ENCODE measurements at regions not wholly inside any gene's neighbourhood (a gene's known extent, or its start where the extent isn't known, plus 50 kb on each side); places are given as distances from the start of the nearest gene placed in this dataset.

- H3K27ac Mint-ChIP-seq: no peak overlapping the region
- peaks cover 12% of the 10 kb centered on the region for H3K4me1 Mint-ChIP-seq
- H3K36me3 Mint-ChIP-seq: peaks cover 1% of the 10 kb centered on the region
- no peak overlapping the region for H3K4me3 Mint-ChIP-seq
- no peaks in the 10 kb centered on the region for H3K9me3 Mint-ChIP-seq (ENCODE audit: low read depth)
- H3K27me3 Mint-ChIP-seq: peaks cover 24% of the 10 kb centered on the region
- CTCF ChIA-PET: no interaction called here
- DNase-seq (no peak), ATAC-seq (no peak)
These were observed 131.5 kb upstream of the JCAD start for GRCh38 chr10:30190577-30191552.

DNA sequence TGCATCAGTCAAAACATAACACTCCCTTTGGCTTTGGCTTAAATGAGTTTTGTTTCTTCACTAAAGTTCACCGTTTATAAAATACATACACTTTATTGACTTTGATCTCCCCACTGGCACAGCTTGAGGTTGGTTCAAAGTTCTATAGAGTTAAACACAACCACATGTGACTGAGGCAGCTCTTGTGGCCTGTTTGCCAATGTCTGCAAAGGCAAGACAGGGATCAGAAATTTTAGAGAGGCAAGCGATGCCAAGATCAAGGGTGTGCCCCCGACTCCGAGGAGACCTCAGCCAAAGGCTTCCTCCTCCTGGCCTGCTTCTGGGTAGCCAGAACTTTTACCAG is 129.8 kb upstream of the JCAD start:
- CTCF ChIA-PET: interaction anchor here (1.4 kb wide), 1 partner anchor 187 kb away, joined by 4 read pairs; no protein-coding TSS in a partner anchor
- no peak overlapping the region for H3K27ac Mint-ChIP-seq
- H3K9me3 Mint-ChIP-seq (ENCODE audit: low read depth): no peaks in the 10 kb centered on the region
- peaks cover 1% of the 10 kb centered on the region for H3K36me3 Mint-ChIP-seq
- no peak overlapping the region for H3K4me3 Mint-ChIP-seq
- peaks cover 19% of the 10 kb centered on the region for H3K27me3 Mint-ChIP-seq
- ATAC-seq (no peak), DNase-seq (no peak)
- peaks cover 12% of the 10 kb centered on the region for H3K4me1 Mint-ChIP-seq

GRCh38 chr10:30188556-30189237 is 129.3 kb upstream of the JCAD start:
- Mint-ChIP-seq H3K27ac (no peak overlapping the region), H3K27me3 (peaks cover 19% of the 10 kb centered on the region), H3K9me3 (ENCODE audit: low read depth) (no peaks in the 10 kb centered on the region), H3K4me3 (no peak overlapping the region), H3K36me3 (peaks cover 1% of the 10 kb centered on the region), H3K4me1 (peaks cover 12% of the 10 kb centered on the region)
- DNase-seq (no peak), ATAC-seq (no peak)
- CTCF ChIA-PET: interaction anchor here (1.4 kb wide), 1 partner anchor 186 kb away, joined by 4 read pairs; no protein-coding TSS in a partner anchor

DNA sequence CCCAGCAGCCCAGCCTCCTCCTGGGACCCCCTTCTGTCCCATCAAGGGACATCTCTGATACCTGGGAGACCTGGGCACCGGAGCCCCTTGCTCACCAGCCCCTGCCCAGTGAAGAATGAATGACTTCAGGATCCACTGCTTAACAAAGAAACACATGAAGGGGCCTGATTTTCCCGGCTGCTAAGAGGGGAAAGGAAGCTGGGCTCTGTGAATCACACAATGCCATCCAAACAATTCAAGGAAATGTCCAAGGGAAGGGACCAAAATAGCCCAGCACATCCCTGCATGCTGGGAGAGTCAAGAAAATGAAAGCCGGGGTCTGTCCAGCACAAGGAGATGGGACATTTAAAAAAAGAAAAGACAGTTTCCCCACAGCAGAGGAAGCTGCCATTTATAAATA is 128.7 kb upstream of the JCAD start:
- no peaks in the 10 kb centered on the region for H3K36me3 Mint-ChIP-seq
- CTCF ChIA-PET: interaction anchor here (1.4 kb wide), 1 partner anchor 186 kb away, joined by 4 read pairs; no protein-coding TSS in a partner anchor

GRCh38 chr10:30187010-30187409 is 127.6 kb upstream of the JCAD start:
- no peak for DNase-seq
- CTCF ChIA-PET: interaction anchor here (1.1 kb wide), 1 partner anchor 188 kb away, joined by 3 read pairs; no protein-coding TSS in a partner anchor
- Mint-ChIP-seq H3K27ac (no peak overlapping the region), H3K4me3 (no peak overlapping the region), H3K36me3 (no peaks in the 10 kb centered on the region), H3K4me1 (no peaks in the 10 kb centered on the region), H3K27me3 (peaks cover 19% of the 10 kb centered on the region), H3K9me3 (ENCODE audit: low read depth) (no peaks in the 10 kb centered on the region)
- ATAC-seq: no peak

More for the DNA sequence above, 128.7 kb upstream of the JCAD start:
- no peak for ATAC-seq
- Mint-ChIP-seq H3K27me3 (peaks cover 19% of the 10 kb centered on the region), H3K9me3 (ENCODE audit: low read depth) (no peaks in the 10 kb centered on the region), H3K4me3 (no peak overlapping the region), H3K4me1 (peaks cover 6% of the 10 kb centered on the region), H3K27ac (no peak overlapping the region)
- no peak for DNase-seq

- Mint-ChIP-seq H3K4me3 (no peak overlapping the region), H3K27me3 (peaks cover 19% of the 10 kb centered on the region), H3K4me1 (no peaks in the 10 kb centered on the region), H3K27ac (no peak overlapping the region), H3K36me3 (no peaks in the 10 kb centered on the region), H3K9me3 (ENCODE audit: low read depth) (no peaks in the 10 kb centered on the region)
- DNase-seq (no peak), ATAC-seq (no peak)
- CTCF ChIA-PET: interaction anchor here (1.1 kb wide), 1 partner anchor 188 kb away, joined by 3 read pairs; no protein-coding TSS in a partner anchor
These were observed 127.0 kb upstream of the JCAD start for GRCh38 chr10:30186371-30186875.

GRCh38 chr10:30185916-30186315 is 126.5 kb upstream of the JCAD start:
- Mint-ChIP-seq H3K4me3 (no peak overlapping the region), H3K9me3 (ENCODE audit: low read depth) (no peaks in the 10 kb centered on the region), H3K36me3 (no peaks in the 10 kb centered on the region), H3K27me3 (peaks cover 19% of the 10 kb centered on the region), H3K4me1 (no peaks in the 10 kb centered on the region), H3K27ac (no peak overlapping the region)
- DNase-seq: no peak
- CTCF ChIA-PET: interaction anchor here (0.9 to 1.1 kb wide), 2 partner anchors 56 to 187 kb away, joined by 3 read pairs; no protein-coding TSS in a partner anchor
- no peak for ATAC-seq

DNA sequence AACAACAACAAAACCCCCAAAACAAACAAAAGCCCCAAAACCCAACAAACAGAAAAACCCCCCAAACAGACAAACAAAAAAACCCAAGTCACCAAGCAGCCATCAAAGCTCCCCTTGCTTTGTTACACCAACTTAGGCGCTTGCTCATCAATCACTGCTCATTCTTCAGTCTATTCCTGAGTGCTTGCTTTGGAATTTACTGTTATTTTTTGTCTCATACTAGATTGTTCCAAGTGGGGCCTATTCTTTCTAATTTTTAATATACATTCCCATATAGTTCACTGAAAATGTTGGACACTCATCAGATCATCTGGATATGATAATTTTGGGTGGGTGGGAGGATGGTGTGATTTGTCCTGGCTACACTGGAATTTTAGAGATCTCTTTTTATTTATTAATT is 126.0 kb upstream of the JCAD start:
- ATAC-seq (no peak), DNase-seq (no peak)
- CTCF ChIA-PET: interaction anchor here (0.9 kb wide), 1 partner anchor 56 kb away, joined by 3 read pairs; no protein-coding TSS in a partner anchor
- no peak overlapping the region for H3K4me3 Mint-ChIP-seq
- peaks cover 19% of the 10 kb centered on the region for H3K27me3 Mint-ChIP-seq
- H3K9me3 Mint-ChIP-seq (ENCODE audit: low read depth): no peaks in the 10 kb centered on the region
- H3K4me1 Mint-ChIP-seq: no peaks in the 10 kb centered on the region
- no peak overlapping the region for H3K27ac Mint-ChIP-seq
- no peaks in the 10 kb centered on the region for H3K36me3 Mint-ChIP-seq

DNA sequence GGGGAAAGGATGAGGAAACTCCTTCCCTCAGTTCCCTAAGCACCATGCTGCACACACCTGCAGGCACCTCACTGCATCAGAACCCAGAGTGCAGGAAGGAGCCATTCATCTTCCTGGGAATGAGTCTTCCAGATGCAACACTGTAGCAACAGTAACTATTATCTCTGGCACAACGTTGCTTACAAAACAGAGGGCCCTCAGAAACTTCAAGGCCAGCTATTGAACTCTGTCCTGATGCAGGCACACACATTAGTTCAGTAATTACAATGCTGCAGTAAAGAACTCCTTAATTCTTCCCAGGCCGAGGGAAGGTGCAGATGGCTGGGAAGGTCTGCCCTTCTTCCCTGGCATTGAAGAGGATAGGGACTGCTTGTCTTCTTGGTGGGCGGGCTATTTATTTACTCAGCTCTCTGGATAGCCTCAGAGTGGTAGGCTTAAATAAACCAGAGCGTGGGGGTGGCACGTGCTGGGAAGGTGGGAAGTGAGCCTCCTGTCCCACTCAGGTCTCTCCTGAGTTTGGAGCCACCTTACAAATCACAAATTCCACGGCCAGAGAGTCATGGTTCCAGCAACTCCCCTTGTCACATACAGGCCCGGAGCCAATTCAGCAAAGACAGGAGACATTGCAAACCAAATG is 125.1 kb upstream of the JCAD start:
- Mint-ChIP-seq H3K4me1 (no peaks in the 10 kb centered on the region), H3K36me3 (no peaks in the 10 kb centered on the region), H3K4me3 (no peak overlapping the region), H3K27me3 (peaks cover 23% of the 10 kb centered on the region), H3K27ac (no peak overlapping the region), H3K9me3 (ENCODE audit: low read depth) (no peaks in the 10 kb centered on the region)
- CTCF ChIA-PET: no interaction called here
- no peak for ATAC-seq
- no peak for DNase-seq

DNA sequence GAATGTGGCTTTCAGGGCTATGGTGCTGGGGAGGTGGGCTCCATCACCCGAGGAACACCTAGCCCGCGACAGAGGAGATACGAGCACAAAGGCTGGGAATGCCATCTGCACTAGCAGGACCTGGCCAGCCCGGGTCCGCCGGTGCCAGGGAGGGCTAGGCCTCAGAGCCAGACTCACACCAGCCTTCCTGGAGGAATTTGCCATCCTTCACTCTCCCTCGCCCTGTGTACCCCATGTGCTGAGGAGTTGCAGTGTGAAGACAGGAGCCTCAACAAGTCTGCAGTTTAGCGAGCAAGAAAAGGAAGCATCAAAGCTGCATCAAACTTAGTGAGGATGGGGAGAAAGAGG is 123.6 kb upstream of the JCAD start:
- Mint-ChIP-seq H3K9me3 (ENCODE audit: low read depth) (no peaks in the 10 kb centered on the region), H3K27me3 (peaks cover 24% of the 10 kb centered on the region), H3K4me1 (no peaks in the 10 kb centered on the region), H3K36me3 (no peaks in the 10 kb centered on the region), H3K4me3 (no peak overlapping the region), H3K27ac (no peak overlapping the region)
- ATAC-seq (no peak), DNase-seq (no peak)
- CTCF ChIA-PET: no interaction called here

- DNase-seq (no peak), ATAC-seq (no peak)
- CTCF ChIA-PET: no interaction called here
- Mint-ChIP-seq H3K27me3 (peaks cover 21% of the 10 kb centered on the region), H3K9me3 (ENCODE audit: low read depth) (no peaks in the 10 kb centered on the region), H3K4me1 (no peaks in the 10 kb centered on the region), H3K27ac (no peak overlapping the region), H3K36me3 (no peaks in the 10 kb centered on the region), H3K4me3 (no peak overlapping the region)
These were observed 123.0 kb upstream of the JCAD start for GRCh38 chr10:30182191-30183054.

- DNase-seq (no peak), ATAC-seq (no peak)
- H3K4me3 Mint-ChIP-seq: no peak overlapping the region
- H3K27me3 Mint-ChIP-seq: peaks cover 24% of the 10 kb centered on the region
- H3K4me1 Mint-ChIP-seq: no peaks in the 10 kb centered on the region
- CTCF ChIA-PET: interaction anchor here (0.6 kb wide), 1 partner anchor 47 kb away, joined by 4 read pairs; no protein-coding TSS in a partner anchor
- H3K36me3 Mint-ChIP-seq: no peaks in the 10 kb centered on the region
- H3K9me3 Mint-ChIP-seq (ENCODE audit: low read depth): no peaks in the 10 kb centered on the region
- no peak overlapping the region for H3K27ac Mint-ChIP-seq
These were observed 119.1 kb upstream of the JCAD start for GRCh38 chr10:30178356-30178964.

All from activated CD8-positive, alpha-beta memory T cell treated with anti-CD3 and anti-CD28 coated beads, Interleukin-2, amount 10 ng/mL, durations not matched to agents 7 days and 5 days (primary cell).